8988T (cell line): ENCODE measurements at regions not wholly inside any gene's neighbourhood (a gene's known extent, or its start where the extent isn't known, plus 50 kb on each side); places are given as distances from the start of the nearest gene placed in this dataset.
"Not testable (repeated sequence)": the region's sequence is repeated elsewhere in the genome, so short reads cannot be mapped to it uniquely, and the experiment has no call there.

Experiments
- DNase-seq: peaks from one replicate; pipeline ENCODE4 v3.0.0; 2011

- DNase-seq, result no peak
These were observed 192.6 kb downstream of the TTC6 start for GRCh38 chr14:37787879-37788494.

DNA sequence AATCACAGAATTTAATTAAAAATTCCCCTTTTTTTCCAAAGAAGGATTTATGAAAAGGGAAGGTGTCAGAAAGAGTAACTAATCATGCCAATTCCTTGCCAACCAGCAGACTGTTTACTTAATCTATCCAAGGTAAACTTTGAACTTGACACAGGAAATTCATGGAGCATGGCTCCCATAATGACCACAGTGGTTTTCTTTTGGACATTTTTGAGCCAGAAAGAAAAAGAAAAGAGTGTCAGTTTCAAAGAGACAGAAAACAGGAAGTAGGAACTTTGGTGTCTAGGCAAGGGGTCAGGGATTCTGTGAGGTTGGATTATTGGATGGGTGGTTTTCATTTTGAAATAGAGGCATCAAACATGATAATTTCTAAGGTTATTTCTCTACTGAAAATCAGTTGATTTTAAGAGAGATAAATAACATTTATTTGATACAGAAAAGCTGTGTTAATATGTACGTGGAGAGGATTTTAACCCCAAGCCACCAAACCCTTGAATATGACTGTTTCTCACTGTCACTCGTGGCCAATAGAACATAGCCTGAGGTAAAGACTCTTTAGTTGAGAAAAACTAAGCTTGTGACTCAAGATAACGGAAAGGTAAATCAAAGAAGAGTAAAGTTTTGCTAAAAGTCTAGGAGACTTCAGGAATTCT, 196.1 kb downstream of the TTC6 start:
- DNase-seq, result no peak

DNA sequence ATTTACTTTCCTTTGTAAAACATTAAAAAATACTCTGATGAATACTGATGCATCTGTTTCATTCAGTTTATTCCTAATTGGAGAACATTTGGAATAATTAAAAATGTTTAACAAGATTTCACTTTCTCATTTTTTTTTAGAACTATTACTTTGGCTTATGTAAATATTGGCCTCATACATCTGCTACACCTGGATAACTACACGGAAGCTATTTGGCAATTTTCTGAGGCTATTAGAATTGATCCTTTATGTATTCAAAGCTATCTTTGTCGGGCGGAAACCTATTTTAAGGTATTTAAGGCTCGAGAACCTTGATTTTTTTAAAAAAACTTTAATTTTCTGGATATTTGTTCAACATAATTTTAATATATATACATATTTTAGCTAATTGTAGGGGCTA, 196.7 kb downstream of the TTC6 start:
- DNase-seq, result no peak

- DNase-seq, result no peak
These were observed 201.4 kb downstream of the TTC6 start for GRCh38 chr14:37796703-37797416.

GRCh38 chr14:37797675-37798074, 202.2 kb downstream of the TTC6 start:
- DNase-seq, result no peak

GRCh38 chr14:37807722-37808121, 212.3 kb downstream of the TTC6 start:
- no peak for DNase-seq

GRCh38 chr14:37810094-37810801, 214.8 kb downstream of the TTC6 start:
- no peak for DNase-seq

DNA sequence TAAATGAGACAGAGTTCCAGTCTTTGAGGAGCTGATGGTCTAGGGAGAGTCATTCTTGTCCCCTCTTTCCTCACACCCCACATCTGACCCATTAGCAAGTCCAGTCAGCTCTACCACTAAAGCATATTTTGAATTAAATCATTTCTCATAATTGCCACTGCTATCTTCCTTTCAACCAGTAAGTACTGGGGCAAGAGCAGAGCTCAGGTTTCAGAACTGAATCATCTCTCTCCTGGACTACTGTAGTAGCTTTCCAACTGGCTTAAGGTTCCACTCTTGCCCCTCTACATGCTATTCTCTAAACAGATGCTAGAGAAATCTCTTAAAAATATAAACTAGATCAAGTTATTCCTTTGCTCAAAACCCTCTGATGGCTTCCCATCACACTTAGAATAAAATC, 218.3 kb downstream of the TTC6 start:
- DNase-seq, result no peak

GRCh38 chr14:37816135-37816534, 220.7 kb downstream of the TTC6 start:
- DNase-seq, result no peak

DNA sequence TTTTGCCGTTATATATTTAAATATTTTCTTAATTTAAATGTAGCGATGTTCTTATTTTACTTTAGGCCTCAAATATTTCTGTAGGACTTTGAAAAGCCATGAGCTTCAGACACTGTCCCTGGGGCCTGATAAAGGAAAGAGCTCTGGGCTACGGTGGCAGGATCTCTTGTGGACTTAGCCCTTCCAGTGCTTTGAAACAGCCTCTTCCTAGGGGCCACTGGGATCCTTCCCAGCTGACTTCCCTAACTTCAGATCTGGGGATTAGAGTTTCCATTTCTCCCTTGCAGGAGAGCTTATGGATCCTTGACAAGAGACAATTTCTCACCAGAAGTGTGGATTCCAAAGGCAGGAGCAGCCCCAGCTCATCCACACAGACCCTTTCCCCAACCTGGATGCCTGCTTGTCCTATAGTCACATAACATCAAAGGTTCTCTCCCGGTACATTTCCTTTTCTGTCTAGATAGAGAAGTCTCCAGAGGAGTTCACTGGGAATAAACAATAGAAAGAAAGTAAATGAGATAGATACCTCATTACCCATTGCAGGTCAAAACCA, 221.4 kb downstream of the TTC6 start:
- DNase-seq, result no peak

DNA sequence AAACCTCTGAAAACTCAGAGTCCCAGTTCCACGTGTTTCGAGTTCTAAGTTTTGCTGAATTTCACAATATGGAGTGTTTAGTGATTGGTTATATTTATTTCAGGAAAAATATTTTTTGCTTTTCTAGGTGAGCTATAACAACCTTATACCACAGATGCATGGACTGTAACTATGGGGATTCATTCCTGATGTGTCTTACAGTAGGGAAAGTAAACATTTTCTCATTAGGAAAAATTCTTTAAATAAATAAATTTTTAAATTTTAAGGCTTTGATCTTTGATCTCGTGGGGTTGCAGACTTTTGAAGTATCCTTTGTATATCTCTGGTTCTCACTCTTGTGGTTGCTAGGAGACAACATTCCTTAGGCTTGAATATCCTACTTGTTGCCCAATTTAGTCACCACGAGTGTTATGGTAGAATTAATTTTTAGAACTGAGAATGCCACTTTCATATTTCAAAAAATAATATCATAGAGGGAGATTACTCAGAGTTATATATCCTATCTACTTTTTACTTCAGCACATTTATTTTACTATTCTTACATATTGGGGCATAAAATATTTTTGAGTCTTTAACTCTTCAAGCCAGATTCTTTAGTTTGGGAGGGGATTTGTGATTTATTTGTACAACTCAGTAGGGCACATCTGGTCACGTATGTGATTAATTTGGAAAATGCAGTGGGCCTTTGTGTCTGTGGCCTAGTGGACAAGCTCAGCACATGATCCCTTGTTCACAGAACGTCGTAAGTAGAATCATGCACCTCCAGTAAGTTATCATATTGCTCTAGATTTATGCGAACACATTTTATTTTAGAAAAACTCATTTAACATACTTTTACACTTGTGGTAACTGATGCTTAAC, 224.0 kb downstream of the TTC6 start:
- DNase-seq, result no peak

- DNase-seq, result not testable (repeated sequence)
These were observed 225.4 kb downstream of the TTC6 start for GRCh38 chr14:37820810-37821209.

- DNase-seq, result no peak
These were observed 229.7 kb downstream of the TTC6 start for GRCh38 chr14:37824939-37825712.

DNA sequence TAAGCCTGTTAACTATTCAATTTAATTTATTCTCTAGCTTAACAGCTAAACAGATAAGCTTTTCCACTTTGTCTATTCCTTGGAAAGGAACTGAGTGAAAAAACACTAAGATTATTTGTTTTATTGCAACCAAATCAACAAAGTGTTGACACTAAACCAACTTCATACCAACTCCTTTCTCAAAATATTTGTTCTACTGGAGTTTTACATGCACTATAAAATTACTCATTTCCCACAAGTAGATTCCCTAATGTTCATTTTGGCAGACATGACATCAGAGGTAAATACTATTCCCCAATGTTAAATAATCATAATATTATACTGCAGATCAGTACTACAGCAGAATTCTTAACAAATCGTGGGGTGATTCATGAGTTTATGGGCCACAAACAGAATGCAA, 231.4 kb downstream of the TTC6 start:
- DNase-seq, result no peak

- no peak for DNase-seq
These were observed 234.8 kb downstream of the TTC6 start for GRCh38 chr14:37830271-37830670.

DNA sequence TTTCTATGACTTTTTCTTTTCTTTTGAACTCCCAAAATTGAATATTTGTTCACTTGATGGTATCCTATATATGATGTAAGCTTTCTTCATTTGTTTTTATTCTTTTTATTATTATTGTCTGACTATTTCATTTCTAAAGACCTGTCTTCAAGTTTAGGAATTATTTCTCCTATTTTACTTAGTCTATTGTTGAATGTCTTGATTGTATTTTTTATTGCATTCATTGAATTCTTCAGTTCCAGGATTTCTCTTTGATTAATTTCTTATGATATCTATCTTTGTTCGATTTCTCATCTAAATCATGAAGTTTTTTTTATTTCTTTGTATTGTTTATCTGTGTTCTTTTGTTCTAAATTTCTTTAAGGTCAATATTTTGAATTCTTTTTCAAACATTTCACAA, 238.8 kb downstream of the TTC6 start:
- DNase-seq, result no peak

DNA sequence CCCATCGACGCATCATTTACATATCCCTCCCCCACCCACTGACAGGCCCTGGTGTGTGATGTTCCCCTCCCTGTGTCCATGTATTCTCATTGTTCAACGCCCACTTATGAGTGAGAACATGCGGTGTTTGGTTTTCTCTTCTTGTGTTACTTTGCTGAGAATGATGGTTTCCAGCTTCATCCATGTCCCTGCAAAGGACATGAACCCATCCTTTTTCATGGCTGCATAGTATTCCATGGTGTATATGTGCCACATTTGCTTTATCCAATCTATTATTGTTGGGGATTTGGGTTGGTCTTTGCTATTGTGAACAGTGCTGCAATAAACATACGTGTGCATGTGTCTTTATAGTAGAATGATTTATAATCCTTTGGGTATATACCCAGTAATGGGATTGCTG, 243.3 kb downstream of the TTC6 start:
- not testable (repeated sequence) for DNase-seq

DNA sequence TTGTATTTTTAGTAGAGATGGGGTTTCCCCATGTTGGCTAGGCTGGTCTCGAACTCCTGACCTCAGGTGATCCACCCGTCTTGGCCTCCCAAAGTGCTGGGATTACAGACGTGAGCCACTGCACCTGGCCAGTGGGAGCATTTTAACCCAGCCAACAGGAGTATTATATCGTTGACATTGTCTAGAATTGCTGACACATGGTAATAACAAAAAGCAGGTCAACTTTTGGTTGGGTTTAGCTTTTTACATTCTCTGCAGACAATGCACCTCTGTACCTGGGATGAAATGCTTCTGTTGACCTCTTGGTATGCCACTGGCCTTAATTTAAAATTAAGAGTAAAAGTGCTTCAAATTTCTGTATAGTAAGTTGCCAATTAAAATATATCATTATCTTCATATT, 245.6 kb downstream of the TTC6 start:
- DNase-seq, result not testable (repeated sequence)

GRCh38 chr14:37842106-37842505, 246.7 kb downstream of the TTC6 start:
- DNase-seq, result no peak

GRCh38 chr14:37843954-37844607, 248.7 kb downstream of the TTC6 start:
- no peak for DNase-seq

DNA sequence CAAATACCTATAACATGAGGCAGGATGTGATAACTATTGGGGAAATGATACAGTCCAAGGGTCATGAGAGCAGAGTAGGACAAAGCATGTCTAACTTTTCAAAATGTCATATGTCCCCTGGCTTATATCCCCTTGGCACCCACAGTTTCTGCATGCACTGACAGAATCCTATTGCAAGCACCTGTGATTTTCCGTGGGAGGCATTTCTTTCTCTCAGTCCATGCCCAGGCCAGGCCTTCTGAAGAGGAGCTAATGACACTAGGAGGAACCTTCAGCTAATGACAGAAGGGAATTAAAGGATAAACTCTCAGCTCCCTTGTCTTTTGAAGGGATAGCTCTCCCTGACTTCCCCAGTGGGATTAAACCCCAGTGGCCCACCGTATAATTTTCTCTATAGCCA, 249.2 kb downstream of the TTC6 start:
- DNase-seq, result no peak
